ENCODE measurements at regions not wholly inside any gene's neighbourhood (a gene's known extent, or its start where the extent isn't known, plus 50 kb on each side); places are given as distances from the start of the nearest gene placed in this dataset.

DNA sequence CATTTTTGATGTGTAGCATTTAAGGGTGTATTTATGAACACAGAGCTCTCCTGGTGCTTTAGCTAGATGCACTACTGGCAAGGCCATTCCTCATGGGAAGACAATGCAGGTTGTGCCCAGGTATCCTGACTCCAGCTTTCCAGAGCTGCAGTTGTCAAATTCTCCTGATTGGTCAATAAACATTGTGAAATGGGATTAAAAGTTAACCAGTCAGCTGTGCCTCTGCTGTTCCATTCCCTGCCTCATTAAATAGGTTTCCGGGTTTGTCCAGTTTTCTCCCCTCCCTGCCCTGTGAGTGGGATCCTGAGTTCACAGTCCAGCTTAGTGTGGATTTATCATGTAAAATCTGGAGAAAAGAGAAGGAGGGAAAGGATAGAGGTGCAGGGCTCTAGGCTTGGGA lies 207.3 kb downstream of the SQOR start:
- DNase-seq = no peak
- no peaks in the 10 kb centered on the region for H3K27me3 ChIP-seq (ENCODE audit: insufficient read depth, low read length)
- H2BK120ac ChIP-seq (ENCODE audit: insufficient read depth, low read length, poor library complexity) = no peak overlapping the region
- H4K8ac ChIP-seq (ENCODE audit: low read depth, low read length) = no peak overlapping the region
- no peaks in the 10 kb centered on the region for H3K4me1 ChIP-seq (ENCODE audit: control insufficient read depth in 1 of 2, insufficient read depth in 2 of 2, low read length in 2 of 2)
- no peak overlapping the region for H3K23ac ChIP-seq (ENCODE audit: low read length)
- no peak overlapping the region for H3K9ac ChIP-seq (ENCODE audit: low read length)
- H2BK5ac ChIP-seq (ENCODE audit: low read depth, low read length, poor library complexity) = no peak overlapping the region
- no peak overlapping the region for H4K12ac ChIP-seq (ENCODE audit: low read depth, low read length)
- H3K4me2 ChIP-seq (ENCODE audit: low read length) = no peak overlapping the region
- whole genome bisulfite sequencing (ENCODE audit: extremely low coverage, insufficient coverage, insufficient read length) = no CpG with 5 or more reads among the region's 1 CpG
- H3K4ac ChIP-seq (ENCODE audit: low read depth, low read length) = no peak overlapping the region
- H3K14ac ChIP-seq (ENCODE audit: low read length) = no peak overlapping the region
- H2AK5ac ChIP-seq (ENCODE audit: low read length) = no peak overlapping the region
- H3K79me2 ChIP-seq (ENCODE audit: control insufficient read depth, insufficient read depth, low read length, poor library complexity) = no peaks in the 10 kb centered on the region
- H4K91ac ChIP-seq (ENCODE audit: low read depth, low read length) = no peak overlapping the region
- no peak overlapping the region for H3K4me3 ChIP-seq (ENCODE audit: low read depth, low read length)
- no peak overlapping the region for H3K27ac ChIP-seq (ENCODE audit: low read depth, low read length)
- H2AFZ ChIP-seq (ENCODE audit: insufficient read depth, low read length, poor library complexity) = no peak overlapping the region
- no peak overlapping the region for H2BK12ac ChIP-seq (ENCODE audit: low read length)
- H3K36me3 ChIP-seq (ENCODE audit: control insufficient read depth in 1 of 2, insufficient read depth in 2 of 2, low read length in 2 of 2) = no peaks in the 10 kb centered on the region
- no peaks in the 10 kb centered on the region for H3K9me3 ChIP-seq (ENCODE audit: insufficient read depth, low read depth, low read length)
- H3K18ac ChIP-seq (ENCODE audit: low read length) = no peak overlapping the region
- no peaks in the 10 kb centered on the region for H3K79me1 ChIP-seq (ENCODE audit: low read length)

DNA sequence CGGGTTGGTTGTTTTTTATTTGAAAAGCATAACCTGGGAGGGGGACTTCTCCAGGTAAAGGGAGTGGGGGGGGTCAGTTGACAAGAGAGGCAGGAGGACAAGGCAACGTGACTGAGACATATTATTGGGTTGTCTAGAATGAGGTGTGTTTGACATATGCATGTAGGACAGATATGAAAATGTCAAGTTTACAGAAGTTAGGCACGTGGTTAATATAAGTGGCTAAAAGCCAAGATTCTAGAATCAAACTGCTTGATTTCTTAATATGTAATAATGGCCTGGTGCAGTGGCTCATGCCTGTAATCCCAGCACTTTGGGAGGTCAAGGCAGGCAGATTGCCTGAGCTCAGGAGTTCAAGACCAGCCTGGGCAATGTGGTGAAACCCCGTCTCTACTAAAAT lies 212.8 kb downstream of the SQOR start:
- Histone ChIP-seq H3K36me3 (ENCODE audit: control insufficient read depth in 1 of 2, insufficient read depth in 2 of 2, low read length in 2 of 2) (no peaks in the 10 kb centered on the region), H4K8ac (ENCODE audit: low read depth, low read length) (no peak overlapping the region), H2BK12ac (ENCODE audit: low read length) (no peak overlapping the region), H3K79me1 (ENCODE audit: low read length) (no peaks in the 10 kb centered on the region), H3K4ac (ENCODE audit: low read depth, low read length) (no peak overlapping the region), H4K91ac (ENCODE audit: low read depth, low read length) (no peak overlapping the region), H3K14ac (ENCODE audit: low read length) (no peak overlapping the region), H3K27me3 (ENCODE audit: insufficient read depth, low read length) (no peaks in the 10 kb centered on the region), H3K27ac (ENCODE audit: low read depth, low read length) (no peak overlapping the region), H3K4me2 (ENCODE audit: low read length) (no peak overlapping the region), H3K9ac (ENCODE audit: low read length) (no peak overlapping the region), H3K9me3 (ENCODE audit: insufficient read depth, low read depth, low read length) (peaks cover 3% of the 10 kb centered on the region), H3K18ac (ENCODE audit: low read length) (no peak overlapping the region), H2AFZ (ENCODE audit: insufficient read depth, low read length, poor library complexity) (no peak overlapping the region), H3K4me3 (ENCODE audit: low read depth, low read length) (no peak overlapping the region), H3K79me2 (ENCODE audit: control insufficient read depth, insufficient read depth, low read length, poor library complexity) (no peaks in the 10 kb centered on the region), H2AK5ac (ENCODE audit: low read length) (no peak overlapping the region), H3K4me1 (ENCODE audit: control insufficient read depth in 1 of 2, insufficient read depth in 2 of 2, low read length in 2 of 2) (no peaks in the 10 kb centered on the region), H2BK5ac (ENCODE audit: low read depth, low read length, poor library complexity) (no peak overlapping the region), H3K23ac (ENCODE audit: low read length) (no peak overlapping the region), H2BK120ac (ENCODE audit: insufficient read depth, low read length, poor library complexity) (no peak overlapping the region), H4K12ac (ENCODE audit: low read depth, low read length) (no peak overlapping the region)
- no peak for DNase-seq
- WGBS (ENCODE audit: extremely low coverage, insufficient coverage, insufficient read length) = no CpG with 5 or more reads among the region's 4 CpGs

DNA sequence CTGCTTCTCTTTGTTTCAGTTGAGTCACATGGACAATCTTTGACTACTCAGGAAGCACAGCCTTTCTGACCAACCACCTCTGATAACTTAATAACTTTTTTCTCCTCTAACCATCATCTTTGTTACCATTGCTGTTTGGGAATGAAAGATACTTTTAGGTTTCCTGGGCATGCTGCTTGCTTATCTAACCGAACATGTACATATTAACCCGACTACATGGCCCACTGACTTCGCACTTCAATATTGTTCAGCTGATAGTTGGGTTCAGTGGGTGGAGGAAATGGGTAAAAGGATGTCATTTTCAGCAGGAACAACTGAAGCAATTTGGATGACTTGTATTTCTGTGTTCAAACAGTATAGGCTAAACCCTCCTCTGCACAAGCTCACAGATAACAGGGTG lies 214.3 kb downstream of the SQOR start:
- H3K36me3 ChIP-seq (ENCODE audit: control insufficient read depth in 1 of 2, insufficient read depth in 2 of 2, low read length in 2 of 2) = no peaks in the 10 kb centered on the region
- peaks cover 3% of the 10 kb centered on the region for H3K9me3 ChIP-seq (ENCODE audit: insufficient read depth, low read depth, low read length)
- H4K12ac ChIP-seq (ENCODE audit: low read depth, low read length) = no peak overlapping the region
- H3K79me2 ChIP-seq (ENCODE audit: control insufficient read depth, insufficient read depth, low read length, poor library complexity) = no peaks in the 10 kb centered on the region
- no peak overlapping the region for H3K4ac ChIP-seq (ENCODE audit: low read depth, low read length)
- no peak for DNase-seq
- H3K9ac ChIP-seq (ENCODE audit: low read length) = no peak overlapping the region
- H2BK120ac ChIP-seq (ENCODE audit: insufficient read depth, low read length, poor library complexity) = no peak overlapping the region
- no peak overlapping the region for H2BK5ac ChIP-seq (ENCODE audit: low read depth, low read length, poor library complexity)
- H3K4me3 ChIP-seq (ENCODE audit: low read depth, low read length) = no peak overlapping the region
- no peaks in the 10 kb centered on the region for H3K4me1 ChIP-seq (ENCODE audit: control insufficient read depth in 1 of 2, insufficient read depth in 2 of 2, low read length in 2 of 2)
- H4K8ac ChIP-seq (ENCODE audit: low read depth, low read length) = no peak overlapping the region
- no peaks in the 10 kb centered on the region for H3K79me1 ChIP-seq (ENCODE audit: low read length)
- no peak overlapping the region for H3K18ac ChIP-seq (ENCODE audit: low read length)
- no peak overlapping the region for H3K14ac ChIP-seq (ENCODE audit: low read length)
- no peak overlapping the region for H3K4me2 ChIP-seq (ENCODE audit: low read length)
- no peaks in the 10 kb centered on the region for H3K27me3 ChIP-seq (ENCODE audit: insufficient read depth, low read length)
- WGBS (ENCODE audit: extremely low coverage, insufficient coverage, insufficient read length) = no CpG with 5 or more reads among the region's 3 CpGs
- no peak overlapping the region for H3K27ac ChIP-seq (ENCODE audit: low read depth, low read length)
- H3K23ac ChIP-seq (ENCODE audit: low read length) = no peak overlapping the region
- H2AFZ ChIP-seq (ENCODE audit: insufficient read depth, low read length, poor library complexity) = no peak overlapping the region
- no peak overlapping the region for H2BK12ac ChIP-seq (ENCODE audit: low read length)
- no peak overlapping the region for H2AK5ac ChIP-seq (ENCODE audit: low read length)
- no peak overlapping the region for H4K91ac ChIP-seq (ENCODE audit: low read depth, low read length)

DNA sequence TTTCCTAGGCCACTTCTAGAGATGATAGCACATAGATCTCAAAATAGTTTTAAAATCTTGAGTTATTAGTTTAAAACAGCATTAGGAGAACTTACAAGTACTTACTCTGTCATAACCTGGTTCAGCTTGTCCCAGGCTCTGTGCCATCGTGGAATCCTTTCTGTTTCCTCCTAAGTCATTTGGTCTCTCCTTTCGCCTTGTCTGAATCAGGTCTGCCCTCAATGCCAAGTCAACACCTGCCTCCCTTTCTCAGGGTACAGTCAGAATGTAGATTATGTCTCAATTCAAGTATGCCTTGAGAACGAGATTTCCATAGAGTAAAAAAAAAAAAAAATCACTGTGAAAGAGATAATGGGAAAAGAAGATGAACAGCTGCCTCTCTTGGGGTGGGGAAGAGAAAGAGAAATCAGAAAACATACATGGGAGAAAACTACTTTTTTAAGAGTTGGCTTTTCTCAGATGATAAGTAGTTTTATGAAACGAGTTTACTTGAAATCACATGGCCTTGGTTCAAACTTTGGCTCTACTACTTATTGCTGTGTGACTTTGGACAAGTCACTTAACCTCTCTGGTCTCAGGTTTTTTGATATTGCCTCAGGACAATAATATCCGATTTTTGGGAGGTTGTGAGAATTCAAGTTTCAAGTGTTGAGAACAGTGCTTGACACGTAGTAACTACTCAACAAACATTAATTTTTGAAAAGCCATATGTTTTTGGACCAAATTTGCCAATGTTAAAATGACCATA lies 219.8 kb downstream of the SQOR start:
- Histone ChIP-seq H3K4me2 (ENCODE audit: low read length) (no peak overlapping the region), H4K91ac (ENCODE audit: low read depth, low read length) (no peak overlapping the region), H3K9me3 (ENCODE audit: insufficient read depth, low read depth, low read length) (peaks cover 3% of the 10 kb centered on the region), H2AK5ac (ENCODE audit: low read length) (no peak overlapping the region), H3K18ac (ENCODE audit: low read length) (no peak overlapping the region), H2AFZ (ENCODE audit: insufficient read depth, low read length, poor library complexity) (no peak overlapping the region), H3K9ac (ENCODE audit: low read length) (no peak overlapping the region), H2BK5ac (ENCODE audit: low read depth, low read length, poor library complexity) (no peak overlapping the region), H3K4me1 (ENCODE audit: control insufficient read depth in 1 of 2, insufficient read depth in 2 of 2, low read length in 2 of 2) (no peaks in the 10 kb centered on the region), H3K23ac (ENCODE audit: low read length) (no peak overlapping the region), H3K4me3 (ENCODE audit: low read depth, low read length) (no peak overlapping the region), H3K79me2 (ENCODE audit: control insufficient read depth, insufficient read depth, low read length, poor library complexity) (no peaks in the 10 kb centered on the region), H4K12ac (ENCODE audit: low read depth, low read length) (no peak overlapping the region), H2BK12ac (ENCODE audit: low read length) (no peak overlapping the region), H4K8ac (ENCODE audit: low read depth, low read length) (no peak overlapping the region), H3K14ac (ENCODE audit: low read length) (no peak overlapping the region), H3K27me3 (ENCODE audit: insufficient read depth, low read length) (no peaks in the 10 kb centered on the region), H3K79me1 (ENCODE audit: low read length) (no peaks in the 10 kb centered on the region), H3K4ac (ENCODE audit: low read depth, low read length) (no peak overlapping the region), H2BK120ac (ENCODE audit: insufficient read depth, low read length, poor library complexity) (no peak overlapping the region), H3K36me3 (ENCODE audit: control insufficient read depth in 1 of 2, insufficient read depth in 2 of 2, low read length in 2 of 2) (no peaks in the 10 kb centered on the region), H3K27ac (ENCODE audit: low read depth, low read length) (no peak overlapping the region)
- no CpG with 5 or more reads among the region's 6 CpGs for WGBS (ENCODE audit: extremely low coverage, insufficient coverage, insufficient read length)
- no peak for DNase-seq
